GDM1 (cell line): ENCODE measurements at regions not wholly inside any gene's neighbourhood (a gene's known extent, or its start where the extent isn't known, plus 50 kb on each side); places are given as distances from the start of the nearest gene placed in this dataset.
"Not testable (repeated sequence)": the region's sequence is repeated elsewhere in the genome, so short reads cannot be mapped to it uniquely, and the experiment has no call there.

Experiments used
- DNase-seq: peaks from one replicate; lab custom pipeline; 2025; lab: John Stamatoyannopoulos, UW

- no peak for DNase-seq
Observed at GRCh38 chr4:170414961-170415360, 325.2 kb upstream of the AADAT start.

- DNase-seq = no peak
Observed at GRCh38 chr4:170414360-170414759, 324.6 kb upstream of the AADAT start.

- no peak for DNase-seq
Observed at GRCh38 chr4:170413951-170414350, 324.2 kb upstream of the AADAT start.

- DNase-seq = no peak
Observed at GRCh38 chr4:170400361-170400760, 310.6 kb upstream of the AADAT start.

GRCh38 chr4:170399581-170400293, 310.0 kb upstream of the AADAT start:
- DNase-seq = no peak

GRCh38 chr4:170398218-170398617, 308.5 kb upstream of the AADAT start:
- DNase-seq = no peak

GRCh38 chr4:170395773-170396172, 306.0 kb upstream of the AADAT start:
- DNase-seq = no peak

- no peak for DNase-seq
Observed at GRCh38 chr4:170391066-170391740, 301.4 kb upstream of the AADAT start.

- no peak for DNase-seq
Observed at GRCh38 chr4:170389411-170389810, 299.7 kb upstream of the AADAT start.

GRCh38 chr4:170388255-170388654, 298.5 kb upstream of the AADAT start:
- DNase-seq = no peak

- no peak for DNase-seq
Observed at GRCh38 chr4:170386971-170387370, 297.2 kb upstream of the AADAT start.

GRCh38 chr4:170386511-170386910, 296.8 kb upstream of the AADAT start:
- no peak for DNase-seq

GRCh38 chr4:170374770-170375169, 285.0 kb upstream of the AADAT start:
- DNase-seq = peak; percentile 44

- no peak for DNase-seq
Observed at GRCh38 chr4:170348945-170349344, 259.2 kb upstream of the AADAT start.

- not testable (repeated sequence) for DNase-seq
Observed at GRCh38 chr4:170347191-170347590, 257.4 kb upstream of the AADAT start.

- DNase-seq = no peak
Observed at GRCh38 chr4:170339522-170339921, 249.8 kb upstream of the AADAT start.

GRCh38 chr4:170336238-170336775, 246.6 kb upstream of the AADAT start:
- no peak for DNase-seq

GRCh38 chr4:170325599-170325998, 235.8 kb upstream of the AADAT start:
- no peak for DNase-seq

GRCh38 chr4:170323623-170324022, 233.9 kb upstream of the AADAT start:
- DNase-seq = no peak

GRCh38 chr4:170307182-170307581, 217.4 kb upstream of the AADAT start:
- no peak for DNase-seq

- no peak for DNase-seq
Observed at GRCh38 chr4:170306208-170306607, 216.5 kb upstream of the AADAT start.

GRCh38 chr4:170305627-170306026, 215.9 kb upstream of the AADAT start:
- no peak for DNase-seq

- DNase-seq = no peak
Observed at GRCh38 chr4:170281027-170281426, 191.3 kb upstream of the AADAT start.
